ENCODE measurements at regions not wholly inside any gene's neighbourhood (a gene's known extent, or its start where the extent isn't known, plus 50 kb on each side); places are given as distances from the start of the nearest gene placed in this dataset.
"Not testable (repeated sequence)": the region's sequence is repeated elsewhere in the genome, so short reads cannot be mapped to it uniquely, and the experiment has no call there.

DNA sequence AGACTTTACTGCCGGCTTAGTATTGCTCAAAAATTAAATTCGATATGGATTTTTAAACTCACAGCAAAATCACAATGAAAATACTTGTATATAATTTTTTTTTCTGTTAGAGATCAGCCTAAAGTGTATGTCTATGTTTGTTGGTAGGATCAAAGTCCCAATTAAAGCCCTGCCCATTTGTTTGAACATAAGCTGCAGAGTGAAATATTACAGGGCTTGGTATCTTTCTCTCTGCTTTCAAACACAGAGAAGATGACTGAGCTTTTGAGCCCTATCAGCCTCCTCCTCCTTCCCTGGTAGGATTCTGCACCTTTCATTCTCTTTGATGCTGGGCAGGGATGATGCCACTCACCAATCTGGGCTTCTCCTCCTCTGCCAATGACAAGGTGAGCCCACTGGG lies 345.4 kb downstream of the PPP1R2C start:
- DNase-seq: no peak

DNA sequence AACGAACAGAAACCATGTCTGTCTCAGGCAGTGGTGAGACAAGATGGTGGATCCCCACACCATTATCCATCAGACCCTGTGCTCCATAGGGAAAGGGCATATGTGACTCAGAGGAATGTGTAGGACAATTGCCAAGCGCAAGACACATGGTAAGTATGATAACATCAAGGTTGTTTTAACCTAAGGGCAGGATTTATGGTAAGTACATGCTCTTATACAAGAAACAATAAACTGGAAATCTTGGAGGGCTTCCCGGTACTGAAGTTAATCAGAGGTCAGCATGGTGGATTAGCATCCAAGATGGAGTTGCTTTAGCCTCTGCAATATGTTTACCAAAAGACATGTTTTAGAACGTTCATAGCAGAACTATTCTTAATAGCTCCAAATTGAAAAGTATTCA lies 355.0 kb downstream of the PPP1R2C start:
- no peak for DNase-seq

- no peak for DNase-seq
Measured at GRCh38 chrX:42420426-42420825, 357.5 kb downstream of the PPP1R2C start.

GRCh38 chrX:42415636-42416035 lies 362.3 kb downstream of the PPP1R2C start:
- DNase-seq: no peak

- no peak for DNase-seq
Measured at GRCh38 chrX:42414057-42414456, 363.9 kb downstream of the PPP1R2C start.

GRCh38 chrX:42399632-42400024 lies 378.3 kb downstream of the PPP1R2C start:
- peak; percentile 47 for DNase-seq

DNA sequence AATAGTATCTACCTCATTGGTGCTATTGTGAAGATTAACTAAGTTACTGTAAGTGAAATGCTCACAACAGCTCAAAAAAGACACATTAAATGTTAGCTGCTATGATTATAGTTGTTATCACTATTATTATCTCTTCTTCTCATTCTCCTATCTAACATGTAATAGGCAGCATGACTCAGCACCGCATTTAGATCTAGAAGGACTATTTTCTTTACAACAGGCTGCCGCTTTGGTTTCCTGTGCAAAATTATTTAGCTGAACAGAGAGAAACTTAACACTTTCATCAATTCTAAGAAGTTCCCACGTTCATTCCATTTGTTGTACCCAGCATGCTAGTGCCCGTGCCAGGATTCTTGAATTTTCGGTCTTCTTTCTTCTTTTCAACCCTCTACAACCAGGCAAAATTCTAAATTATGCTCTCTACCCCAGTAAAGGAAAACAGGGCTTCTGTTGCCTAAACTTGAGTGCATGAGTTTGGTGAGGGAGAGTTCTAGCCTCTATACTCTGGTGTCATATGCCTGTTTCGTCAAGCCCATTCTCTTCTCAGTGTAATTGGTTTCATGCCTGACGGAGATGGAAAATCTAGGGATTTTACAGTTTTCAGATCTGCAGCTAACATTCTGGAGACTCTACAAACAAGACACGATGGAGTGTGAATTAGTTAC lies 378.9 kb downstream of the PPP1R2C start:
- no peak for DNase-seq

DNA sequence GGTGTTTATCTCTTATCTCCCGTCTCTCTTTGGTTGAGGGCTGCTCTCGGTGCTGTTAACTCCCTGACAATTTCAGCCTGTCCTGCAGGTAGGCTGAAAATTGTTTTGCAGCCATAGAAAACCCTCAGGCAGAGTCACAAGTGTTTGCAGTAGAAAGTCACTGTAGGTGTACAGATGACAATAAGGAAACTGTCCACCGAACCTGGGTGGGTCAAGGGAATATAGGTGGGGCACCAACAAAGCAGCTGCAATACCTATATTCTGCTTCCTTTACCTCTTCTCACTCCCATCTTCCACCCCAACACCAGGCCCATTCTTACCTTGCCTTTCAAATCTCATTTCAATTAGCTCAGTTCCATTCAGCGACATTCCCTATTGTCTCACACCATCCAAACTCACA lies 381.8 kb downstream of the PPP1R2C start:
- no peak for DNase-seq

- DNase-seq: no peak
Measured at GRCh38 chrX:42392846-42393245, 385.1 kb downstream of the PPP1R2C start.

- no peak for DNase-seq
Measured at GRCh38 chrX:42386681-42387080, 391.3 kb downstream of the PPP1R2C start.

- DNase-seq: no peak
Measured at GRCh38 chrX:42385730-42386129, 392.2 kb downstream of the PPP1R2C start.

GRCh38 chrX:42384956-42385355 lies 393.0 kb downstream of the PPP1R2C start:
- DNase-seq: no peak

DNA sequence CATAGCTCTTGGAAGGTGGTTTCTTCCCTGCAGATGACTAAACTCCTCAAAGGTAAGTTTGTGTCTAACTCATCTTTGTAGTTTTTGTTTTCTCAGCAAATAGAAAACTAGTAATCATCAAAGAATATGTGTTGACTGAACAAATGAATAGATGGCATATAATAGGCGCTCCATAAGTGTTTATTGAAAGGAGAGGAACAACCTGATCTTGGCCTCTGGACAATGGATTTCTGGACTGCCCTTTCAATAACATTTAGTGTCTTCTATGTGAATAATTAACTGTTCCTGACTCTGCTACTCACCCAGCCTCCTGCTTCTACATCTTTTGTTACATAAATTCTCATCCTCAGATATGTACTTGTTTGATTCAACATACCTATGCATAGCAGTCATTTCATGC lies 399.1 kb downstream of the PPP1R2C start:
- no peak for DNase-seq

GRCh38 chrX:42375086-42375485 lies 402.9 kb downstream of the PPP1R2C start:
- DNase-seq: no peak

DNA sequence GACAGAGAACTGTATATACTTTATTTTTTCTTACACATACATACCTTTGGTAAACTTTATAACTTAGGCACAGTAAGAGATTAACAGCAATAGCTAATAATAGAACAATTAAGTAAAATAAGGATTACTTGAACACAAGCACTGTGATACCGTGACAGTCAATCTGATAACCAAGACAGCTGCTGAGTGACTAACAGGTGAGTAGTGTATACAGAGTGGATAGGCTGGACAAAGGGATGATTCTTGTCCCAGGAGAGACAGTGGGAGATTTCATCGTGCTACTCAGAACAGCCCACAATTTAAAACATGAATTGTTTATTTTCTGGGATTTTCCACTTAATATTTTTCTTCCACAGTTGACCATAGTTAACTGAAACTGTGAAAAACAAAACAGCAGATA lies 411.8 kb downstream of the PPP1R2C start:
- DNase-seq: no peak

DNA sequence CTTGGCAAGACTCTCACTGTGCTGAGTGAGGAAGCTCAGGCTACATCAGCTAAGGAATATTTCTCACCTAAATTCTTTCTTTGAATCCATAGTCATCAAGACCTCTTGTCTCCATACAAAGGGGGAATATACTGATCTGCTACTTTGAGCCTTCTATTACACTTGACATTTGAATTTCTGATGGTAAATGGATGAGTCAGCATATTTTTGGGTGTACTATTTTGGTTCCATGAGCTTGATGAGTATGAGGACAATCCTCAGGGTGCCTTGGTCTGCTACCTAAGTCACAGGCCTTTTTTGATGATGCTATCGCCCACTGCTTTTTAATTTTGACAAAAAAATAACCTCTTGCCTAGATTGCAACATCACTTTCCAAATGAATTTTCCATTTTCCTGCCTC lies 415.7 kb downstream of the PPP1R2C start:
- DNase-seq: no peak

DNA sequence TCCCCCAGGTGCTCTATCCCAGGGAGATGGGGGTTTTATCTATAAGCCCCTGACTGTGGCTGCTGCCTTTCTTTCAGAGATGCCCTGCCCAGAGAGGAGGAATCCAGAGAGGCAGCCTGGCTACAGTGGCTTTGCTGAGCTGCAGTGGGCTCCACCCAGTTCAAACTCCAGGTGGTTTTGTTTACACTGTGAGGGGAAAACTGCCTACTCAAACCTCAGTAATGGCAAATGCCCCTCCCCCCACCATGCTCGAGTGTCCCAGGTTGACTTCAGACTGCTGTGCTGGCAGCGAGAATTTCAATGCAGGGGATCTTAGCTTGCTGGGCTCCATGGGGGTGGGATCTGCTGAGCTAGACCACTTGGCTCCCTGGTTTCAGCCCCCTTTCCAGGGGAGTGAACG lies 419.6 kb upstream of the CASK start:
- not testable (repeated sequence) for DNase-seq

Measured in NCI-H82 (cell line).